ENCODE measurements at regions not wholly inside any gene's neighbourhood (a gene's known extent, or its start where the extent isn't known, plus 50 kb on each side); places are given as distances from the start of the nearest gene placed in this dataset.

- TF ChIP-seq CTCF (conservative IDR thresholded peaks at IDR 0.05; ENCODE audit: control insufficient read depth, insufficient read depth, low read depth, low read length) = no peak
- no peak for DNase-seq (ENCODE audit: low read depth)
These were observed 248.0 kb upstream of the SOX11 start for GRCh38 chr2:5444168-5444567.

GRCh38 chr2:5444854-5445253, 247.3 kb upstream of the SOX11 start:
- DNase-seq (ENCODE audit: low read depth) = no peak
- TF ChIP-seq CTCF (conservative IDR thresholded peaks at IDR 0.05; ENCODE audit: control insufficient read depth, insufficient read depth, low read depth, low read length) = no peak
- no peak overlapping the region for H3K4me3 ChIP-seq (ENCODE audit: control insufficient read depth, low read depth, low read length)

More at GRCh38 chr2:5444168-5444567, 248.0 kb upstream of the SOX11 start:
- H3K4me3 ChIP-seq (ENCODE audit: control insufficient read depth, low read depth, low read length) = no peak overlapping the region

- DNase-seq (ENCODE audit: low read depth) = no peak
- TF ChIP-seq CTCF (conservative IDR thresholded peaks at IDR 0.05; ENCODE audit: control insufficient read depth, insufficient read depth, low read depth, low read length) = no peak
- H3K4me3 ChIP-seq (ENCODE audit: control insufficient read depth, low read depth, low read length) = no peak overlapping the region
These were observed 242.3 kb upstream of the SOX11 start for GRCh38 chr2:5449867-5450266.

- no peak overlapping the region for H3K4me3 ChIP-seq (ENCODE audit: control insufficient read depth, low read depth, low read length)
- no peak for DNase-seq (ENCODE audit: low read depth)
- TF ChIP-seq CTCF (conservative IDR thresholded peaks at IDR 0.05; ENCODE audit: control insufficient read depth, insufficient read depth, low read depth, low read length) = no peak
These were observed 238.7 kb upstream of the SOX11 start for GRCh38 chr2:5453220-5454050.

- no peak for DNase-seq (ENCODE audit: low read depth)
- TF ChIP-seq CTCF (conservative IDR thresholded peaks at IDR 0.05; ENCODE audit: control insufficient read depth, insufficient read depth, low read depth, low read length) = no peak
- H3K4me3 ChIP-seq (ENCODE audit: control insufficient read depth, low read depth, low read length) = no peak overlapping the region
These were observed 238.2 kb upstream of the SOX11 start for GRCh38 chr2:5454051-5454390.

GRCh38 chr2:5459041-5459440, 233.1 kb upstream of the SOX11 start:
- DNase-seq (ENCODE audit: low read depth) = no peak
- TF ChIP-seq CTCF (conservative IDR thresholded peaks at IDR 0.05; ENCODE audit: control insufficient read depth, insufficient read depth, low read depth, low read length) = no peak
- no peak overlapping the region for H3K4me3 ChIP-seq (ENCODE audit: control insufficient read depth, low read depth, low read length)
